CD4-positive, CD25-positive, alpha-beta regulatory T cell (primary cell): ENCODE measurements at regions not wholly inside any gene's neighbourhood (a gene's known extent, or its start where the extent isn't known, plus 50 kb on each side); places are given as distances from the start of the nearest gene placed in this dataset.
A peak's percentile ranks its signal among the peaks of the same experiment; 100 is the strongest.
"Not testable (repeated sequence)": the region's sequence is repeated elsewhere in the genome, so short reads cannot be mapped to it uniquely, and the experiment has no call there.

Experiments used
- ATAC-seq, 2 donors: fragments of 150-1000 bp; cut with Tn5 transposase; one replicate each; pipeline ENCODE4 v1.10.0; 2021; ENCODE audit warnings: low read depth in 2 of 2, moderate number of reproducible peaks in 2 of 2, moderate library complexity in 1 of 2
- DNase-seq, 3 donors: peaks; one replicate each; pipeline versions ENCODE4 v3.0.0 to v3.0.0-alpha.2; 2012 to 2022; ENCODE audit warnings: mixed read lengths in 1 of 3
- H3K27ac ChIP-seq: one replicate; pipeline ENCODE4 v1.7.0; 2013; ENCODE audit warnings: mild to moderate bottlenecking, low read length; ENCODE audit not compliant: insufficient read depth, poor library complexity, severe bottlenecking
- H3K27me3 ChIP-seq: one replicate; pipeline ENCODE4 v1.7.0; 2013; ENCODE audit warnings: low read length; ENCODE audit not compliant: control insufficient read depth, insufficient read depth
- H3K36me3 ChIP-seq: one replicate; pipeline ENCODE4 v1.7.0; 2013; ENCODE audit warnings: mild to moderate bottlenecking, low read length, moderate library complexity; ENCODE audit not compliant: control insufficient read depth, insufficient read depth
- H3K4me1 ChIP-seq: 2 replicates; pipeline ENCODE4 v1.7.0; 2013; ENCODE audit warnings: mild to moderate bottlenecking, low read length; ENCODE audit not compliant: insufficient read depth, control insufficient read depth, poor library complexity, severe bottlenecking
- H3K4me3 ChIP-seq: one replicate; pipeline ENCODE4 v1.7.0; 2013; ENCODE audit warnings: low read depth, mild to moderate bottlenecking, low read length, moderate library complexity
- H3K9me3 ChIP-seq, 2 experiments: 1 replicate in 1 of 2; 2 replicates in 1 of 2; pipeline ENCODE4 v1.7.0; 2013; ENCODE audit warnings: low read length in 2 of 2, mild to moderate bottlenecking in 1 of 2, moderate library complexity in 1 of 2; ENCODE audit not compliant: control insufficient read depth in 2 of 2
- H3K27ac Mint-ChIP-seq, 3 donors: one replicate each; pipeline ENCODE4 v1.8.0; 2020 to 2022; ENCODE audit warnings: mild to moderate bottlenecking in 3 of 3, mixed read lengths in 3 of 3, moderate library complexity in 2 of 3
- H3K27me3 Mint-ChIP-seq: one replicate; pipeline ENCODE4 v1.8.0; 2022; ENCODE audit warnings: mild to moderate bottlenecking, mixed read lengths
- H3K36me3 Mint-ChIP-seq: one replicate; pipeline ENCODE4 v1.8.0; 2020; ENCODE audit warnings: mixed read lengths
- H3K4me1 Mint-ChIP-seq, 4 donors: one replicate each; pipeline ENCODE4 v1.8.0; 2020 to 2022; ENCODE audit warnings: mixed read lengths in 4 of 4, mild to moderate bottlenecking in 1 of 4
- H3K4me3 Mint-ChIP-seq, 4 donors: one replicate each; pipeline ENCODE4 v1.8.0; 2020 to 2022; ENCODE audit warnings: mild to moderate bottlenecking in 4 of 4, mixed read lengths in 4 of 4, moderate library complexity in 3 of 4
- H3K9me3 Mint-ChIP-seq, 7 donors: one replicate each; pipeline ENCODE4 v1.8.0; 2020 to 2022; ENCODE audit warnings: mixed read lengths in 7 of 7, mild to moderate bottlenecking in 3 of 7, moderate library complexity in 2 of 7

GRCh38 chr11:103736315-103737036 is 300.0 kb upstream of the DDI1 start:
- Histone ChIP-seq H3K27ac (no peak overlapping the region), H3K9me3 (no peaks in the 10 kb centered on the region), H3K4me3 (no peak overlapping the region), H3K36me3 (no peaks in the 10 kb centered on the region), H3K27me3 (no peaks in the 10 kb centered on the region), H3K4me1 (no peaks in the 10 kb centered on the region)
- ATAC-seq (no peak), DNase-seq (no peak)
- H3K36me3 Mint-ChIP-seq, result no peaks in the 10 kb centered on the region
- H3K4me1 Mint-ChIP-seq, result peaks cover 0 to 9% (median 3%) of the 10 kb centered on the region in 4 donors
- H3K27me3 Mint-ChIP-seq, result no peaks in the 10 kb centered on the region
- no peak overlapping the region for H3K27ac Mint-ChIP-seq
- peaks cover 0 to 7% (median 2%) of the 10 kb centered on the region in 7 donors for H3K9me3 Mint-ChIP-seq
- no peak overlapping the region for H3K4me3 Mint-ChIP-seq

- Mint-ChIP-seq H3K4me1 (peaks cover 0 to 9% (median 3%) of the 10 kb centered on the region in 4 donors), H3K27me3 (no peaks in the 10 kb centered on the region), H3K36me3 (no peaks in the 10 kb centered on the region), H3K27ac (no peak overlapping the region), H3K9me3 (peaks cover 0 to 7% (median 2%) of the 10 kb centered on the region in 7 donors), H3K4me3 (no peak overlapping the region)
- DNase-seq, result no peak
- H3K9me3 ChIP-seq, result no peaks in the 10 kb centered on the region
- H3K4me3 ChIP-seq, result no peak overlapping the region
- no peak for ATAC-seq
- no peak overlapping the region for H3K27ac ChIP-seq
- H3K4me1 ChIP-seq, result no peaks in the 10 kb centered on the region
- no peaks in the 10 kb centered on the region for H3K27me3 ChIP-seq
- H3K36me3 ChIP-seq, result no peaks in the 10 kb centered on the region
Measured at GRCh38 chr11:103737037-103737622, 299.3 kb upstream of the DDI1 start.

DNA sequence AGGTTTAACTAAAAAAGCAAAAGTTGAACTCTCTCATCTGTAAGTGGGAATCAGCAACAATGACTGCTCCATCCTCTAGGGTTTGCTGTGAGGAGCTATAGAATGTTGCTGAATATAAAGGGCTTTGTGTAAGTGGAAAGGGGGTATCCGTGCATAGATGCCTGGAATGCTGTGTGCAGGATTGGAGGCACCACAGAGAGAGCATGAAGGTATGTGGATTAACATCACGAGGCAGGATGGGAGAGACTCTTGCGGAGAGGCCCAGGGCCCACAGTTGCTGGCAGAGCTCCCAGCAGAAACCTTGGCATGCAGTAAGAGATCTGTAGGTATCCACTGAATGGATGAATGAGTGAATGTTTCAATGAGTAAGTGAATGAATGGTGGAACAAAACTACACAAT is 298.7 kb upstream of the DDI1 start:
- DNase-seq (no peak), ATAC-seq (no peak)
- peak overlapping the region in 1 of 3 donors; percentile 93 for H3K27ac Mint-ChIP-seq
- Histone ChIP-seq H3K27ac (no peak overlapping the region), H3K4me1 (no peaks in the 10 kb centered on the region), H3K36me3 (no peaks in the 10 kb centered on the region), H3K4me3 (no peak overlapping the region), H3K9me3 (no peaks in the 10 kb centered on the region), H3K27me3 (no peaks in the 10 kb centered on the region)
- no peaks in the 10 kb centered on the region for H3K36me3 Mint-ChIP-seq
- peak overlapping the region in 1 of 4 donors; percentile 70 for H3K4me3 Mint-ChIP-seq
- peaks cover 0 to 9% (median 3%) of the 10 kb centered on the region in 4 donors for H3K4me1 Mint-ChIP-seq
- H3K27me3 Mint-ChIP-seq, result no peaks in the 10 kb centered on the region
- H3K9me3 Mint-ChIP-seq, result peaks cover 0 to 7% (median 1%) of the 10 kb centered on the region in 7 donors

DNA sequence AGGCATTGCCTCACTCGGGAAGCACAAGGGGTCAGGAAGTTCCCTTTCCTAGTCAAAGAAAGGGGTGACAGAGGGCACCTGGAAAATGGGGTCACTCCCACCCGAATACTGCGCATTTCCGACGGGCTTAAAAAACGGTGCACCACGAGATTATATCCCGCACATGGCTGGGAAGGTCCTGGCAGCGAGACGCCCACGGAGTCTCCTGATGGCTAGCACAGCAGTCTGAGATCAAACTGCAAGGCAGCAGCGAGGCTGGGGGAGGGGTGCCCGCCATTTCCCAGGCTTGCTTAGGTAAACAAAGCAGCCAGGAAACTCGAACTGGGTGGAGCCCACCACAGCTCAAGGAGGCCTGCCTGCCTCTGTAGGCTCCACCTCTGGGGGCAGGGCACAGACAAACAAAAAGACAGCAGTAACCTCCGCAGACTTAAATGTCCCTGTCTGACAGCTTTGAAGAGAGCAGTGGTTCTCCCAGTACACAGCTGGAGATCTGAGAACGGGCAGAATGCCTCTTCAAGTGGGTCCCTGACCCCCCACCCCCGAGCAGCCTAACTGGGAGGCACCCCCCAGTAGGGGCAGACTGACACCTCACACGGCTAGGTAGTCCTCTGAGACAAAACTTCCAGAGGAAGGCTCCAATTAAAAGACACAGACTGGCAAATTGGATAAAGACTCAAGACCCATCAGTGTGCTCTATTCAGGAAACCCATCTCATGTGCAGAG is 297.2 kb upstream of the DDI1 start:
- H3K4me3 ChIP-seq, result peak overlapping the region; percentile 19
- DNase-seq, result peak in 1 of 3 donors; percentile 26
- H3K27me3 Mint-ChIP-seq, H3K27me3 ChIP-seq, H3K36me3 ChIP-seq, H3K9me3 Mint-ChIP-seq, H3K9me3 ChIP-seq, H3K36me3 Mint-ChIP-seq, H3K4me1 Mint-ChIP-seq, H3K4me1 ChIP-seq, ATAC-seq, H3K27ac ChIP-seq: not testable (repeated sequence)
- Mint-ChIP-seq H3K4me3 (peak overlapping the region; percentile 56 to 82 (median 70)), H3K27ac (peak overlapping the region in 2 of 3 donors; percentile 82 to 93)

DNA sequence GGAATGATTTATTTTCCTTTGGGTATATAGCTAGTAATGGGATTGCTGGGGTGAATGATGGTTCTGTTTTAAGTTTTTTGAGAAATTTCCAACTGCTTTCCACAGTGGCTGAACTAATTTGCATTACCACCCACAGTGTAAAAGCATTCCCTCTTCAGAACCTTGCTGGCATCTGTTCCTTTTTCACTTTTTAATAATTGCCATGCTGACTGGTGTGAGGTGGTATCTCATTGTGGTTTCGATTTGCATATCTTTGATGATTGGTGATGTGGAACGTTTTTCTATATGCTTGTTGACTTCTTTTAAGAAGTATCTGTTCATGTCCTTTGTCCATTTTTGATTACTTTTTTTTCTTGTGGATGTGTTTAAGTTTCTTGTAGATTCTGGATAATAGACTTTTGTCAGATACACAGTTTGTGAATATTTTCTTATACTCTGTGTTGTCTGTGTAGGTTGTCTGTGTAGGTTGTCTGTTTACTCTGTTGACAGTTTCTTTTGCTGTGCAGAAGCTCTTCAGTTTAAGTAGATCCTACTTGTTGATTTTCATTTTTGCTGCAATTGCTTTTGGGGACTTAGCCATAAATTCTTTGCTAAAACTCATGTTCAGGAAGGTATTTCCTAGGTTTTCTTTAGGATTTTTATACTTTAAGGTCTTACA is 291.8 kb upstream of the DDI1 start:
- no peak overlapping the region for H3K27ac ChIP-seq
- Mint-ChIP-seq H3K27ac (peak overlapping the region in 1 of 3 donors; percentile 20), H3K4me1 (peaks cover 0 to under 1% (median 0%) of the 10 kb centered on the region in 4 donors), H3K4me3 (no peak overlapping the region), H3K27me3 (no peaks in the 10 kb centered on the region), H3K36me3 (no peaks in the 10 kb centered on the region), H3K9me3 (peaks cover 0 to 12% (median 4%) of the 10 kb centered on the region in 7 donors)
- DNase-seq (no peak), ATAC-seq (no peak)
- no peaks in the 10 kb centered on the region for H3K36me3 ChIP-seq
- H3K4me1 ChIP-seq, result no peaks in the 10 kb centered on the region
- peak overlapping the region; percentile 23 for H3K4me3 ChIP-seq
- no peaks in the 10 kb centered on the region for H3K27me3 ChIP-seq
- no peaks in the 10 kb centered on the region for H3K9me3 ChIP-seq

DNA sequence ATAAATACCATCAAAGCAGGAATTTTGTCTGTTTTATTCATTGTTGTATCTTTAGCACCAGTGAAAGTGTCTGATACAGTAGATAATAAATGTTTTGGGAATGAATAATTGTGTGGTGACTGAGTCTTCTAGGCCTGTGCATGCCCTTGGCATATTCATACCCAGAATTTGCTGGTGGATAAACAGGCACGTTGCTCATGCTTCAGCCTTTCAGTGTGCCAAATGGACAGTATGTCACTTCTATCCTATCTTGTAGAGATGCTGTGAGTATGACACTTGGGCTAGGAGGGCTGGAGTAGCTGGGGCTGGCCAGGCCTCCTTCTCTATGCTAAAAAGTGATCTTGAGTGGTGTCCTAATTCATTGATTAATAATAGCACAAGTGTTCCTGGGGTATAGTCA is 287.3 kb upstream of the DDI1 start:
- no peak for ATAC-seq
- H3K27ac Mint-ChIP-seq, result no peak overlapping the region
- DNase-seq, result no peak

GRCh38 chr11:103768816-103769215 is 267.6 kb upstream of the DDI1 start:
- H3K27me3 ChIP-seq, result no peaks in the 10 kb centered on the region
- Mint-ChIP-seq H3K27ac (no peak overlapping the region), H3K27me3 (no peaks in the 10 kb centered on the region), H3K4me3 (no peak overlapping the region), H3K4me1 (no peaks in the 10 kb centered on the region), H3K36me3 (no peaks in the 10 kb centered on the region), H3K9me3 (peaks cover 0 to 10% (median 4%) of the 10 kb centered on the region in 7 donors)
- no peak overlapping the region for H3K27ac ChIP-seq
- H3K4me3 ChIP-seq, result no peak overlapping the region
- no peaks in the 10 kb centered on the region for H3K9me3 ChIP-seq
- ATAC-seq (no peak), DNase-seq (no peak)
- no peaks in the 10 kb centered on the region for H3K4me1 ChIP-seq
- no peaks in the 10 kb centered on the region for H3K36me3 ChIP-seq

More for the DNA sequence above, 287.3 kb upstream of the DDI1 start:
- H3K27me3 Mint-ChIP-seq, result peaks cover 4% of the 10 kb centered on the region
- H3K9me3 ChIP-seq, result no peaks in the 10 kb centered on the region
- H3K4me1 Mint-ChIP-seq, result no peaks in the 10 kb centered on the region
- H3K27me3 ChIP-seq, result no peaks in the 10 kb centered on the region
- H3K4me3 Mint-ChIP-seq, result no peak overlapping the region
- no peaks in the 10 kb centered on the region for H3K4me1 ChIP-seq
- peaks cover 0 to 15% (median 6%) of the 10 kb centered on the region in 7 donors for H3K9me3 Mint-ChIP-seq
- no peaks in the 10 kb centered on the region for H3K36me3 ChIP-seq
- H3K36me3 Mint-ChIP-seq, result no peaks in the 10 kb centered on the region
- no peak overlapping the region for H3K27ac ChIP-seq
- no peak overlapping the region for H3K4me3 ChIP-seq
